ENCODE measurements at regions not wholly inside any gene's neighbourhood (a gene's known extent, or its start where the extent isn't known, plus 50 kb on each side); places are given as distances from the start of the nearest gene placed in this dataset.
"Not testable (repeated sequence)": the region's sequence is repeated elsewhere in the genome, so short reads cannot be mapped to it uniquely, and the experiment has no call there.

GRCh38 chr2:118577202-118577601, 270.2 kb downstream of the EN1 start:
- FAIRE-seq (no peak), DNase-seq (ENCODE audit: low spot score in 2 of 2) (no peak)

GRCh38 chr2:118576109-118576855, 271.2 kb downstream of the EN1 start:
- FAIRE-seq (no peak), DNase-seq (ENCODE audit: low spot score in 2 of 2) (no peak)

- not testable (repeated sequence) for FAIRE-seq; DNase-seq (ENCODE audit: low spot score in 2 of 2)
Observed at GRCh38 chr2:118572380-118572779, 275.1 kb downstream of the EN1 start.

- FAIRE-seq (no peak), DNase-seq (ENCODE audit: low spot score in 2 of 2) (no peak)
Observed at GRCh38 chr2:118569876-118570535, 277.4 kb downstream of the EN1 start.

GRCh38 chr2:118568700-118569099, 278.7 kb downstream of the EN1 start:
- FAIRE-seq: no peak
- DNase-seq (ENCODE audit: low spot score in 2 of 2): no peak

GRCh38 chr2:118565786-118566540, 281.5 kb downstream of the EN1 start:
- DNase-seq (ENCODE audit: low spot score in 2 of 2) (no peak), FAIRE-seq (no peak)

- FAIRE-seq: no peak
Observed at GRCh38 chr2:118565301-118565700, 282.1 kb downstream of the EN1 start.

GRCh38 chr2:118562144-118562543, 285.3 kb downstream of the EN1 start:
- DNase-seq (ENCODE audit: low spot score in 2 of 2): no peak
- FAIRE-seq: no peak

More at GRCh38 chr2:118565301-118565700, 282.1 kb downstream of the EN1 start:
- no peak for DNase-seq (ENCODE audit: low spot score in 2 of 2)

GRCh38 chr2:118558846-118559245, 288.6 kb downstream of the EN1 start:
- FAIRE-seq (no peak), DNase-seq (ENCODE audit: low spot score in 2 of 2) (no peak)

GRCh38 chr2:118557791-118558190, 289.7 kb downstream of the EN1 start:
- DNase-seq (ENCODE audit: low spot score in 2 of 2) (no peak), FAIRE-seq (no peak)

GRCh38 chr2:118557016-118557415, 290.4 kb downstream of the EN1 start:
- FAIRE-seq: no peak
- no peak for DNase-seq (ENCODE audit: low spot score in 2 of 2)

GRCh38 chr2:118554616-118555015, 292.8 kb downstream of the EN1 start:
- DNase-seq (ENCODE audit: low spot score in 2 of 2): no peak
- FAIRE-seq: no peak

GRCh38 chr2:118549503-118549902, 297.9 kb downstream of the EN1 start:
- FAIRE-seq (no peak), DNase-seq (ENCODE audit: low spot score in 2 of 2) (no peak)

GRCh38 chr2:118548880-118549488, 298.5 kb downstream of the EN1 start:
- no peak for DNase-seq (ENCODE audit: low spot score in 2 of 2)
- no peak for FAIRE-seq

GRCh38 chr2:118539290-118539689, 308.2 kb downstream of the EN1 start:
- FAIRE-seq (no peak), DNase-seq (ENCODE audit: low spot score in 2 of 2) (no peak)

GRCh38 chr2:118536306-118536705, 311.1 kb downstream of the EN1 start:
- DNase-seq (ENCODE audit: low spot score in 2 of 2) (no peak), FAIRE-seq (no peak)

GRCh38 chr2:118535818-118536212, 311.6 kb downstream of the EN1 start:
- no peak for FAIRE-seq
- DNase-seq (ENCODE audit: low spot score in 2 of 2): no peak

- no peak for FAIRE-seq
- no peak for DNase-seq (ENCODE audit: low spot score in 2 of 2)
Observed at GRCh38 chr2:118535171-118535817, 312.2 kb downstream of the EN1 start.

GRCh38 chr2:118530976-118531375, 316.5 kb downstream of the EN1 start:
- no peak for DNase-seq (ENCODE audit: low spot score in 2 of 2)
- no peak for FAIRE-seq

- FAIRE-seq (no peak), DNase-seq (ENCODE audit: low spot score in 2 of 2) (no peak)
Observed at GRCh38 chr2:118529908-118530599, 317.4 kb downstream of the EN1 start.
